Islet precursor cell (in vitro differentiated cells): ENCODE measurements at regions not wholly inside any gene's neighbourhood (a gene's known extent, or its start where the extent isn't known, plus 50 kb on each side); places are given as distances from the start of the nearest gene placed in this dataset.

ENCODE experiments used
- DNase-seq: peaks from one replicate; pipeline ENCODE4 v3.0.0-alpha.2; 2018

DNA sequence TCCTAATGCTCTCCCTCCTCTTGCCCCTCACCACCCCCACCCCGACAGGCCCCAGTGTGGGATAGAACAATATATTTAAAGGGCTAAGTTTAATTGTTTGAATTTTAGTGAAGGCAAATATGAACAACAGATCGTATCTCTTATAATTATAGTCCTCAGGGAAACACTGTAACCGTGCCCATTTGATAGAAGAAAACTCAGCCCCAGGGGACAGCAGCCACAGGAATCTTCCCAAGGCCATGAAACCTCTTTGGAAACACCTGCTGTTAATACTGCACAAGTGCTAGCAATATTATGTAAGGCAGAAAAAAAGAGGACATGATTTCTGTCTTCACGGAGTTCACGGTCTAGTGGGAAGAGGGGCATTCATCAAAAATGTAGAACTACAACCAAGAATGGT lies 142.2 kb downstream of the URB2 start:
- no peak for DNase-seq

DNA sequence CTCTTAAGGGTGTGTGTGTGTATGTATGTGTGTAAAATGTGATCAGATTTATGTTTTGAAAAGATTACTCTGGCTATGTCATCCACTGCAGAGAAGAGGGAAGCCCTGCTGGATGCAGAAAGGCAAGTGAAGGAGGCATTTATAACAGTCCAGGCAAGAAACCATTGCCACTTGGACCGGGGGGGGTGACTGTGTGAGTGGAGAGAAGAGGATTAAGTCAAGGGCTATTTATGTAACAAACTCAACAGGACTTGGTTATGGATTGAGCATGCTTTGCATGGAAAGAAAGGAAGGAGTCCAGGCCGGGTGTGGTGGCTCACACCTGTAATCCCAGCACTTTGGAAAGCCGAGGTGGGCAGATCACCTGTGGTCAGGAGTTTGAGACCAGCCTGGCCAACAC lies 143.0 kb downstream of the URB2 start:
- no peak for DNase-seq

DNA sequence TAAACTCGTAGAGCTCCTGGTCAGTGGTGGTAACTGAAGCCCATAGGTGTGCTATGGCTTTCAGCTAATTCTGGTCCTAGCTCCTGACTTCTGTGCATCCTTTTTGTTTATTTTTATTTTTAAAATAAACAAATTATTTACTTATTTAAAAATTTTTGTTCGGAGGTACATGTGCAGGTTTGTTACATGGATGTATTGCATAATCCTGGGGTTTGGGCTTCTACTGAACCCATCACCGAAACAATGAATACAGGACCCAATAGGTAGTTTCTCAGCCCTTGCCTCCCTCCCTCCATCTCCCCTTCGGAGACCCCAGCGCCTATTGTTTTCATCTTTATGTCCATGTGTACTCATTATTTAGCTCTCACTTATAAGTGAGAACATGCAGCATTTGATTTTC lies 143.8 kb downstream of the URB2 start:
- no peak for DNase-seq

DNA sequence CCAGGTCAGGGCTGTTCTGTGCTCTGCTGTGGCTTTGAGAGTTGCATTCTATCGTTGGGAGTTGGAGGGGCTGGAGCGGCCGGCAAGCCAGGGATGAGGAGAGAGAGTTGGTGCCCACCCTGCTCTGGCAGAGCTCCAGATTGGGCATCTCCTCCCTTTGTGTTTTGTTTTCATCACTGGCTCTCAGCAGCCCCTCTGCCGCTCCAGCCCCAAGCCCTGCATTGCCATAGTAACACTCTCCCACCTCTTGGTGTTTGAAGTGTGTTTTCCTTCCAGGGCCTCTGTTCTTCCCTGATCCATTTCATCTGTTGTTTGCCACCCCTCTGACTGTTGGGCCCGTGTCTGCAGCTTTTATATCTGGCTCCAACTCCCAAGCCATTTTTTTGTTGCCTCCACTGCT lies 152.7 kb downstream of the URB2 start:
- DNase-seq: no peak

DNA sequence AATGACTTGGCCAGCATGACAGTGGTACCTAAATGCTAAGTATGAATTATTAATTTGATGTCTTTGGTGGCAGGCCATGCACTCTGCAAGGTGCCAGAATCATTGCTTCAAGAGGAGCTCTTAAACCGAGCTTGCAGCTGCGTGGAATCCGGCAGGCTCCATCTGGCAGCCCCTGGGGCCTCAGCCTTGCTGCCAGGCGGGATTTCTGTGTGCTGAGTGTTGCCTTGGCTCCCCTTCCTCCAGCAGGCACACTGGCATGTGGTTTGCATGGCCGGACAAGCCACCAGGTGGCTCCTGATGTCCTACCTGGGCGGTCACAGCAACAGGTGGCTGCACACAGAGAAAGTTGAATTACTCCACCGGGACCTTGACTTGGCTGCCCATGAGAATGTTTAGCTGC lies 155.4 kb downstream of the URB2 start:
- no peak for DNase-seq

DNA sequence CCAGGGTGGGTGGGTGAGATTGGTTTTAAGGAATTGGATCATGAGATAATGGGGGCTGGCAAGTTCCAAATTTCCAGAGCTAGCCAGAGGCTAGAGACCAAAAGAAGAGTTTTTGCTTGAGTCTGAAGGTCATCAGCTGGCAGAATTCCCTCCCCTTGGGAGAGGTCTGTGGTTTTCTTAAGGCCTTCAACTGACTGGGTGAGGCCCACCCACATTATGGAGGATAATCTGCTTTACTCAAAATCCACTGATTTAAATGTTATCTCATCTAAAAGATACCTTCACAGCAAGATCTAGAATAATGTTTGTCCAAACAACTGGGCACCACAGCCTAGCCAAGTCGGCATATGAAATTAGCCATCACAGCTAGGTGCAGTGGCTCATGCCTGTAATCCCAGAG lies 156.4 kb downstream of the URB2 start:
- DNase-seq: no peak

DNA sequence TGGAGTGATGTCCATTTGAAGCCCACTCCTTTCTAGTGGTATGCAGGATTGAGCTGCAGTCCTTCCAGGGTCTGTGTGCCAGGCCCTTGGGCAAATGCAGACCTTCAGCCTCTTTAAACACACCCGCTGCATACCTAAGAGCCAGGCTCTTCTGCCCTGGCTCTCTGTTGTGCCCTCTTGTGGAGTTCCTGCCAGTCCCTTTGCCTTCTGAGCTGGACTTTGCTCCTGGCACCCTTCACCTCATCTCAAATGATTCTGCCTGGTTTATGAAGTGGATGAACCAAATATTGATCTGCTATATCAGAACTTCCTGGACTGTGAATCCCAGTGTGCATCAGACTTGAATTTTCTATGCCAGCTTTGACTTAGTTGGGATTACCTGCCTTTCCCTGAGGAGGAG lies 158.8 kb downstream of the URB2 start:
- DNase-seq: no peak

DNA sequence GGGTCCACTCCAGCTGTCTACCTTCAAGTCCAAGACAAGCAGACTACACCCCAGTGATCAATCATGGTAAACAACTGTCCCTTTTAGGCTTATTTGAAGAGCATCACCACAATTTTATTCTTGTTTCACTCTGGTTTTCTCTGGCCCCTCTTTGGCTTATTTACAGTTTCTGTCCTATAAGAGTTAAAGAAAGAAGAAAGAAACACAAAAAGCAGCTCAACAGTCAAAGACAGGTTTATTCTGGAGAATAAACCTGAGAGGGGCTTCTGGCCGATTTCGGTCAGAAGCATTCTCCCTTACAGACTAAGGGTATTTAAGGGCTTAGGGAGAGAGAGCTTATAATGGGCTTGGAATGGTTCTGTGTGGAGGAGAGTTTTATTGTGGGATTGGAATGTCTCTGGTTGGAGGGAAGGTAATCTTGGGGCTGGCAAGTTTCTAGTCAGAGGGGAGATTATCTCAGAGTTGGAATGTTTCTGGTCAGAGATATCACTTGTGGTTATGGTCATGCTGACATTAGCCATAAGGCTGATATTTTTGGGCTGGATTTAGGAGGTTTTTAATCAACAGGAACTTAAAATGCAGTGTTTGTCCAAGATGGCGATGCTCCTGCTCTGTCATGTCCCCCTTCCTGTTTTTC lies 161.0 kb downstream of the URB2 start:
- no peak for DNase-seq

DNA sequence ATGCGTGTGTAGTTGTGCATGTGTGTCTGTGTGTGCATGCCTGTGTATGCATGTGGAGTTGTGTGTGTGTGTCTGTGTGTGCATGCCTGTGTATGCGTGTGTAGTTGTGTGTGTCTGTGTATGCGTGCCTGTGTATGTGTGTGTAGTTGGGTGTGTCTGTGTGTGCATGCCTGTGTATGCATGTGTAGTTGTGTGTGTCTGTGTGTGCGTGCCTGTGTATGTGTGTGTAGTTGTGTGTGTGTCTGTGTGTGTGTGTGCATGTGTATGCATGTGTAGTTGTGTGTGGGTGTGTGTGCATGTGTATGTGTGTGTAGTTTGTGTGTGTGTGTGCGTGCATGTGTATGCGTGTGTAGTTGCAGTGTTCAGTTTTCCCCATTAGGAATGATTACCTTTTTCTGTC lies 162.0 kb downstream of the URB2 start:
- no peak for DNase-seq

DNA sequence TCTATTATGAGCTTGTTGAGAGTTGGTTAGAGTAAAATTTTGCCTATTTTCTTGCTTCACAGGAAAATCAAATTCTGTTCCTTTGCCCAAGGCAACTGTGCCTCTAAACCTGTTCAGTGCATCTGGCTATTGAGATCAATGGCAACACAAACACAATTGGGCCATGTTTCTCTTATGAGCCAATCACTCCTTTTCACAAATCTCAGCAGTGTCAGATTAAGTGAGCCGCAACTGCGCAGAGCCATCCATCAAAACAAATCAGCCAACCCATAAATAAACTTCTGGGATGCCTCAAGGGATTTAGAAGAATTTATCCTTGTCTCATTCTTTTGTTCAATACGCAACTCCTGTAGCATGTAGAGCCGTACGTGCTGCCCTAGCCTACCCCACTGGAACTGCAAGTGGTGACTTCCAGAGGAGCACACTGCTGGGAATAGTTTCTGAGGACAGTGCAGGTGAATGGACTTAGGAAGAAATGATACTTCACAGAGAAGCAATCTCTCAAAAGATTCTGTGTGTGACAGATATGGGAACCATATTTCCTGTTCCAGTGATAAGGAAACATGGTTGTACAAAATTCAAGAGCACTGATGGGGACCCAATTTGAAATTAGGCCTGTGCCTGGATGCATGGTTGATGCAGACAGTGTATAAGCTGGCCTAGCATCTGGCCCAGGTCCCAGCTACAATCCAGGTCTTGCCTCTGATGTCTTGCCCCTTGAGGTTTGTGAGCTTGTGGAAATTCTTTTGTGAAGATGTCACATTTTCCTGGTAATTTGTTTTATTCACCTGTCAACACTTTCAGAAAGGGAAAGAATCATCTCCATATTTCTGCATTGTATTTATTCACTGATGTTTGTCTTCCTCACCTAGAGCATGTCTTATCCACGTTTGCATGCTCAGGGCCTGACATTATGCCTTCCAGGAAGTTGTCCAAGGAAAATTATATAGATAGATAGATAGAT lies 166.2 kb downstream of the URB2 start:
- no peak for DNase-seq

DNA sequence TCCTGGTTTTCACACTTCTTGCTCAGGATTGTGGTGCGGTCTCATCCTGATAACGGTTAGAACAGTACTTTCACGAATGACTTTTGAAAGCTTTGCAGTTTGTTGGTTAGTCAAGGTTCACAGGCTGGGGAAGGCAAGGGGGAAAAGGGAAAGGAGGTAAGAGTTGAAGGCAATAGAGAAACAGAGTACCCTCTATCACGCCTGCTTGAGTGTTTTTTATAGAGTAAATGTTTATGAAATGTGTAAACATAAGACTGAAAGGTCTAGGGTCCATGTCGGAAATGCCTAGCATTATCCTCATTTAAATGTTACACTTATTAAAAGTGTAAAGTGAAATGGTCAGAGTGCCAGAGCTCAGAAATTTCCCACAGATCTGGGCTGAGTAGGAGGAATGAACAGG lies 167.4 kb downstream of the URB2 start:
- no peak for DNase-seq

DNA sequence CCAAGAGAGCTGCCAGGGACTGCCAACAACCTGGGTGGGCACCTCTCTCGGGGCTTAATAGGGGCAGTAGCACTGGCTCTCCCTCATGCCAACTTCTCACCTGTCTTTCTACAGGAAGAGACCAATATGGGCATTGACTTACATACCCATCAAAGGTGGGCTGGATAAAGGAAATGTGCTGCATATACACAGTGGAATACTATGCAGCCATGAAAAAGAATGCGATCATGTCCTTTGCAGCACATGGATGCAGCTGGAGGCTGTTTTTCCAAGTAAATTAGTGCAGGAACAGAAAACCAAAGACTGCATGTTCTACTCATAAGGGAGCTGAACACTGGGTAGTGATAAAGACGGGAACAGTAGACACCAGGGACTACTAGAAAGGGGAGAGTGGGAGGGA lies 172.5 kb downstream of the URB2 start:
- DNase-seq: no peak

DNA sequence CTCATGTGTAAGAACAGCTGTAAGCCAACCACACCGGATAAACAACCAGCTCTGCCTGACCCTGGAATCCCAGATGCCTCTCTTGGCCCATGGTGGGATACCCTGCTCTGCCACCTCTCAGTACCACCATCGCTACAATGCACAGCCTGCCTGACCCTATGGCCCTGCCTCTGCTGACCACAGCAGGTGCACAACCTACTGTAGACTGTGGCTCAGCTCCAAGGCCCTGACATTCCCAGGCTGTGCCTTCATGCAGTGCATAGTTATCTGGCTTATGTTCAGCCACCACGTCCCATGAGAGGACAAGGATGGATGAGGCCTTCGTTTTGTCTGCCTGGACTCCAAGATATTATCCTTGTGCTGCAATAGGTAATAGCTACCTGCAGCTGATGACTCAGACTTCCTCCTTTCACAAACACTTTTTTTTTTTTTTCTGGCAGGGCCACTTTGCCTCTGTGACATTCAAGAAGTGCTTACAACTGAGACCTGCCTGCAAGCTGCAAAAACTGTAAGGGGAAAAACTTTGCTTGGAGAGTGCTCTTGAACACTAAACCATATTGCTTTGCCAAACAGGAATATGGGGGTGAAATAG lies 177.7 kb downstream of the URB2 start:
- DNase-seq: peak; percentile 52

DNA sequence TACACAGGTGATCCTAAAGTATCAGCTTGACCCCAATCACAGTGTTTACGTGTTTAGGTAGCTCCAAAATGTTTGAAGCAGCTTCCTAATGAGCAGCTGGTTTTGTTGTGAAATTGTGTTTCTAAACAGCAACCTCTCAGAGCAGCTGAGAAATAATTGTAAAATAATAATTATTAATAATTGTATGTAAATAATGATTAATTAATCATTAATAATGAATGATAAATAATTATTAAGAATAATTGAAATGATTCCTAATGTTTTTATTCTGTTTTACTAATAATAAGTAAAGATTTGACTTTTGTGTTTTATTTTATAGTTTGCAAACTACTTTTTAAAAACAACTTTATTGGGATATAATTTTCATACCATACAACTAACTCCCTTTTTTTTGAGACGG lies 182.2 kb downstream of the URB2 start:
- DNase-seq: no peak

DNA sequence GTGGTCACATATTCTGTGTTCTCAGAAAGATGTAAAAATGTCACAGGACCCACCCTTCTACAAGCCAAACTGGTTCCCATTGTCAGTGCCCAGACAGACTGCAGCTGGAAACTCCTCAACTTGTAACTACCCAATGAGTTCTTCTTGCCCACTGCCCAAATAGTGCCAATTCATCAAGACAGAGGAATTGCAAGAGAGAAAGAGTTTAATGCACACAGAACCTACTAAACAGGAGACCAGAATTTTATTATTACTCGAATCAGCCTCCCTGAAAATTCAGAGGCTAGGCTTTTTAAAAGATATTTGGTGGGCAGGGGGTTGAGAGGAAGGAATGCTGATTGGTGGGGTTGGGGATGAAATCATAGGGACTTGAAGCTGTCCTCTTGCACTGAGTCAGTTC lies 184.1 kb downstream of the URB2 start:
- no peak for DNase-seq

DNA sequence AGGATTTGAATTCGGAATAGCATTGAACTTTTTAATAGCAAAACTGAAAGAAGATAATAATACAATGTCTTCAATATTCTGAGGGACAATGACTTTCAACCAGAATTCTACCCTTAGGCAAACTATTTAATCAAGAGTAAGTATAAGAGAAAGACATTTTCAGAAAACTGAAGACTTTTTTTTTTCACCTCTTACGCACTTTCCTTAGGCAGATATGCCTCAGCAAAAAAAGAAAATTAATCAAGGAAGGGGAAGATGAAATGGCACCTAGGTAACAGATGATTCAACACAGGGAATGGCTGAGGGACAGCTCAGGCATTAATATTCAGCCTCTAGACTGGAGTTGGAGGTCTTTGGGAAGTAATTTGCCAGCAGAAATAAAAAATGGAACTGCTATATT lies 184.9 kb downstream of the URB2 start:
- DNase-seq: no peak

DNA sequence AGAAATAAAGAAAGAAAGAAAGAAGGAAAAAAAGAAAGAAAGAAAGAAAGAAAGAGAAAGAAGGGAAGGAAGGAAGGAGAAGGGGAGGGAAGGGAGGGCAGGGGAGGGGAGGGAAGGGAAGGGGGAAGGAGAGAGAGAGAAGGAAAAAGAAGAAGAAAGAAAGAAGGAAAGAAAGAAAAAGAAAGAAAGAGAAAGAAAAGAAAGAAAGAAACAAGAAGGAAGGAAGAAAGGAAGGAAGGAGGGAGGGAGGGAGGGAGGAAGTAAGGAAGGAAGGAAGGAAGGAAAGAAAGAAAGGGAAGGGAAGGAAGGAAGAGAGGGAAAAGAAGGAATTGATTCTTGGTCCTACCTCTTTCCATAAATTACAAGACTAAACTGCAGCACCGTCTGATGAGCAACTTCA lies 186.1 kb downstream of the URB2 start:
- DNase-seq: no peak

DNA sequence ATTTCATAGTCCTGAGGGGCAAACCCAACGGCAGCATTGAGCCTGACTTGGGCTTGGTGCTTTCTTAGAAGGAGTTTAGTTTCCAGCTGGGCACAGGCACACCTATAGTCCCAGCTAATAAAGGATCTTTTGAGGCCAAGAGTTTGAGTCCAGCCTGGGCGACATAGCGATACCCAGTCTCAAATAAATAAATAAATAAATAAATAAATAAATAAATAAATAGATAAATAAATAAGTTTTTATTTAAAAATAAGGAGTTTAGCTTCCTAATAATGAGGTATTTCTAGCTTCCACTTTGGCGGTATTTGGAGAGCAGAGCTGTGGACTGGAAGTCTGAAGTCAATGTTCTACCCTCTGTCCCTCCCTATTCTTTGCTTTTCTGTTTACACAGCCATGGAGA lies 186.6 kb downstream of the URB2 start:
- no peak for DNase-seq

DNA sequence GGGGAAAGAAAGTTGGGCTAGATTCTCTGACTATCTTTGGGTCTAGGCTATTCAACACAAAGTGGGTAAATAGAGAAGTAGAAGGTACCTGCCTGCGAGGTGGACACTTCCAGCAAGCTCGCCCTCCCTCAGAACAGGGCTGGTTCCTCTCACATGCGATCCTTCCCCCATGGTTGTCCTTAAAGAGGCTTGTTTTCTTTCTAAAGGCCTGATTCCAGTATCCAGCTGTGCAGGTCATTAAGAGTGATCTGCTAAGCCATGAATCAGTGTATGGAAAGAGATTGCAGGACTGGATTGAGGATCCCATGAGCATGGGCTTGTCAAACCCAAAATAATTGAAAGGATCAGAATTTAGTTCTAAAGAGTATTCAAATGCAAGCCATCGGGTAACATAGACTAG lies 189.0 kb downstream of the URB2 start:
- no peak for DNase-seq

DNA sequence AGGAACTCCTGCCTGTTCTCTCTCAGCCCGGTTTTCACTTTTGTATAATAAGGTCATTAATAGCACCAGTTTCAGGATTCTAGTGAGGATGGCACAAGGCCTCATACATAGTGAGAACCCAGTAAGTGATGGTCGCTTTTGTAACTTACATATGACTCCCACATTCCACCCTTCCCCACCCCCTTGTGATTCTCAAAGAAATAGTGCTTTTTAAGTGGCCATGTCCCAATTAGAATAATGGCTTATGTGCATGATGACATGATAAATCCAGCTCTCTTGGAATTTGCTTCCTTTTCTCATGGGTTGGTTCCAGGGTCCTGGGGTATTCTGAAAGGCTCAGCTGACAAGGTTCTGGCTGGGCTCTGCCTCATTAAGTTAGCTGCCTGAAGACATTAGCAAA lies 189.9 kb downstream of the URB2 start:
- DNase-seq: no peak

DNA sequence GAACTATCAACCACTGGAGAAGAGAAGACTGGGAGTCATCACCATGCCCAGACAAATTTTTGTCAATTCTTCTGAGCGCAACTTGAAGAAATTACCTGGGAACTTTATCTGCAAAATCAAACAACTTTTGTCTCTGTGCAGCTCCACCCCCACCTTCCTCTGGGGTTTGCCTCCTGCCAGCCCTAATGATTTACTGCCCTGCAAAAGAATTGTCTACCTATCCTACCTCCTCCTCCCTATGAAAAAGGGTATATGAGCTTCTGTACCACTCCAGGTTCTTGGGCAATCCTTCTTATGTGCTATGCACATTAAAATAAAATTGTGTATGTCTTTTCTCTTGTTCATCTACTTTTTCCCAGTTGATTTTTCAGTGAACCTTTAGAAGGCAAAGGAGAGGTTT lies 191.9 kb downstream of the URB2 start:
- no peak for DNase-seq

DNA sequence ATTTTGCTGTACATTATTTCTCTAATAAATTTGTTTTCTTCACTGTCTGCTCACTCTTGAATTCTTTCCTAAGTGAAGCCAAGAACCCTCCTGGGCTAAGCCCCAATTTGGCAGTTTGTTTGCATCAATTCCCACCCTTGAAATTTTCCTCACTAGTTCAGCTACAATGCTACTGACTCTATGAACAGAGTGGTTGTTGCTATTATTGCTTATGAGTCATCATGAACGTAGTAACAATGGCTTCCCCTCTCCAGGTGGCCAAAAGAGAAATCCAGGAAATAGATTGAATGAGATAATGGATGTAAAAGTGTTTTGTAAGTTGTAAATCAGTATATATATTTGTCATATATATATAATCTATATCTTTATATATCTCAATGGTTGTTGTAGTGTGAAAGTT lies 193.0 kb downstream of the URB2 start:
- DNase-seq: no peak

DNA sequence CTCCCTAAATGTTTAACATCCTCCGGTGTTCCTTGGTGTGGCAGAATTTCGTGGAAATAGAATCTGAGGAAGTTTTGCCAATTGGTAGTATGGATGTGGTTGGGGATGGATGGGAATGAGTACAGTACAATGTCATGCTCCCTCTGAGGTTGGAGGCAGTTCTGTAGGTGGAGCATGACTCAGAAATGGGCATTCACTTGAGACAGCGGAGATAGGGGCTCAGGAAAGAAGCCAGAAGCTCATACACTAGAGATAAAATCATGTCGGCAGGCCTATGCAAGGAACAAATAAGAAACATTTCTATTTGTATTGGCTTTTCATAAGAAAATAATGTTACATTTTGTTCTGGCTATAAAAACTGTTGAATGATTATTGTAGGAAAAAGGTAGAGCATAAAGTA lies 196.0 kb downstream of the URB2 start:
- DNase-seq: no peak

DNA sequence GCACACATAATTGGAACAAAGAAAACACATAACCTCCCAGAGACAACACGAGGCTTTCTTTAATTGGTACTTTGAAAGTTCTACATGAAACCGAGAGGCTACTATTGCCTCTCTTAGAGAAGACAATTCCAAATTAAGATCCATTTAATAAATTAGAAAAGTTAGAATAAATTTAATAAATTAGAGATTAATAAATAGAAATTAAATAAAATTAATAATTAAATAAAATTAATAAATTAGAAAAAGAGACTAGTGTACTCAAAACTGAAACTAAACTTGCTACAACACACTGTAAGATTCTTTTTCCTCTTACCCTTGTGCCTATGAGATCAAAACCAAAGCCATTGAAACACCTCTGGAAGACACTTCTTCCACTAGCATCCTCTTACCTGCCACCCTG lies 199.0 kb downstream of the URB2 start:
- no peak for DNase-seq
